ENCODE measurements at regions not wholly inside any gene's neighbourhood (a gene's known extent, or its start where the extent isn't known, plus 50 kb on each side); places are given as distances from the start of the nearest gene placed in this dataset.

GRCh38 chr21:16811011-16811410, 701.8 kb upstream of the CXADR start:
- H3K36me3 ChIP-seq (ENCODE audit: control insufficient read depth in 1 of 2, insufficient read depth in 2 of 2, low read length in 2 of 2), result no peaks in the 10 kb centered on the region
- no peak overlapping the region for H3K27ac ChIP-seq (ENCODE audit: low read length)
- no peak overlapping the region for H3K4me3 ChIP-seq (ENCODE audit: low read depth in 1 of 2, low read length in 2 of 2)
- no peaks in the 10 kb centered on the region for H3K27me3 ChIP-seq (ENCODE audit: low read depth, low read length)
- no peaks in the 10 kb centered on the region for H3K4me1 ChIP-seq (ENCODE audit: control insufficient read depth in 1 of 2, insufficient read depth in 2 of 2, low read length in 2 of 2)
- no peaks in the 10 kb centered on the region for H3K9me3 ChIP-seq (ENCODE audit: control insufficient read depth in 1 of 2, low read length in 2 of 2)

GRCh38 chr21:16811970-16812369, 700.9 kb upstream of the CXADR start:
- Histone ChIP-seq H3K4me3 (ENCODE audit: low read depth in 1 of 2, low read length in 2 of 2) (no peak overlapping the region), H3K36me3 (ENCODE audit: control insufficient read depth in 1 of 2, insufficient read depth in 2 of 2, low read length in 2 of 2) (no peaks in the 10 kb centered on the region), H3K4me1 (ENCODE audit: control insufficient read depth in 1 of 2, insufficient read depth in 2 of 2, low read length in 2 of 2) (no peaks in the 10 kb centered on the region), H3K9me3 (ENCODE audit: control insufficient read depth in 1 of 2, low read length in 2 of 2) (no peaks in the 10 kb centered on the region), H3K27me3 (ENCODE audit: low read depth, low read length) (no peaks in the 10 kb centered on the region), H3K27ac (ENCODE audit: low read length) (no peak overlapping the region)

- H3K36me3 ChIP-seq (ENCODE audit: control insufficient read depth in 1 of 2, insufficient read depth in 2 of 2, low read length in 2 of 2), result no peaks in the 10 kb centered on the region
- no peaks in the 10 kb centered on the region for H3K4me1 ChIP-seq (ENCODE audit: control insufficient read depth in 1 of 2, insufficient read depth in 2 of 2, low read length in 2 of 2)
- no peaks in the 10 kb centered on the region for H3K27me3 ChIP-seq (ENCODE audit: low read depth, low read length)
- H3K27ac ChIP-seq (ENCODE audit: low read length), result no peak overlapping the region
- no peak overlapping the region for H3K4me3 ChIP-seq (ENCODE audit: low read depth in 1 of 2, low read length in 2 of 2)
- H3K9me3 ChIP-seq (ENCODE audit: control insufficient read depth in 1 of 2, low read length in 2 of 2), result no peaks in the 10 kb centered on the region
Measured at GRCh38 chr21:16815243-16815642, 697.6 kb upstream of the CXADR start.

GRCh38 chr21:16821588-16821987, 691.3 kb upstream of the CXADR start:
- Histone ChIP-seq H3K27ac (ENCODE audit: low read length) (no peak overlapping the region), H3K9me3 (ENCODE audit: control insufficient read depth in 1 of 2, low read length in 2 of 2) (no peaks in the 10 kb centered on the region), H3K36me3 (ENCODE audit: control insufficient read depth in 1 of 2, insufficient read depth in 2 of 2, low read length in 2 of 2) (no peaks in the 10 kb centered on the region), H3K4me3 (ENCODE audit: low read depth in 1 of 2, low read length in 2 of 2) (no peak overlapping the region), H3K27me3 (ENCODE audit: low read depth, low read length) (no peaks in the 10 kb centered on the region), H3K4me1 (ENCODE audit: control insufficient read depth in 1 of 2, insufficient read depth in 2 of 2, low read length in 2 of 2) (no peaks in the 10 kb centered on the region)

- H3K36me3 ChIP-seq (ENCODE audit: control insufficient read depth in 1 of 2, insufficient read depth in 2 of 2, low read length in 2 of 2), result no peaks in the 10 kb centered on the region
- no peaks in the 10 kb centered on the region for H3K4me1 ChIP-seq (ENCODE audit: control insufficient read depth in 1 of 2, insufficient read depth in 2 of 2, low read length in 2 of 2)
- no peak overlapping the region for H3K4me3 ChIP-seq (ENCODE audit: low read depth in 1 of 2, low read length in 2 of 2)
- H3K27ac ChIP-seq (ENCODE audit: low read length), result no peak overlapping the region
- no peaks in the 10 kb centered on the region for H3K9me3 ChIP-seq (ENCODE audit: control insufficient read depth in 1 of 2, low read length in 2 of 2)
- H3K27me3 ChIP-seq (ENCODE audit: low read depth, low read length), result no peaks in the 10 kb centered on the region
Measured at GRCh38 chr21:16829532-16829931, 683.3 kb upstream of the CXADR start.

- H3K9me3 ChIP-seq (ENCODE audit: control insufficient read depth in 1 of 2, low read length in 2 of 2), result no peaks in the 10 kb centered on the region
- no peaks in the 10 kb centered on the region for H3K27me3 ChIP-seq (ENCODE audit: low read depth, low read length)
- H3K27ac ChIP-seq (ENCODE audit: low read length), result no peak overlapping the region
- no peaks in the 10 kb centered on the region for H3K36me3 ChIP-seq (ENCODE audit: control insufficient read depth in 1 of 2, insufficient read depth in 2 of 2, low read length in 2 of 2)
- peaks cover 0 to 5% of the 10 kb centered on the region in 2 donors for H3K4me1 ChIP-seq (ENCODE audit: control insufficient read depth in 1 of 2, insufficient read depth in 2 of 2, low read length in 2 of 2)
- no peak overlapping the region for H3K4me3 ChIP-seq (ENCODE audit: low read depth in 1 of 2, low read length in 2 of 2)
Measured at GRCh38 chr21:16832791-16833190, 680.1 kb upstream of the CXADR start.

- Histone ChIP-seq H3K4me3 (ENCODE audit: low read depth in 1 of 2, low read length in 2 of 2) (no peak overlapping the region), H3K27me3 (ENCODE audit: low read depth, low read length) (no peaks in the 10 kb centered on the region), H3K4me1 (ENCODE audit: control insufficient read depth in 1 of 2, insufficient read depth in 2 of 2, low read length in 2 of 2) (peaks cover 0 to 11% of the 10 kb centered on the region in 2 donors), H3K27ac (ENCODE audit: low read length) (no peak overlapping the region), H3K36me3 (ENCODE audit: control insufficient read depth in 1 of 2, insufficient read depth in 2 of 2, low read length in 2 of 2) (no peaks in the 10 kb centered on the region), H3K9me3 (ENCODE audit: control insufficient read depth in 1 of 2, low read length in 2 of 2) (no peaks in the 10 kb centered on the region)
Measured at GRCh38 chr21:16834791-16835190, 678.1 kb upstream of the CXADR start.

- Histone ChIP-seq H3K4me1 (ENCODE audit: control insufficient read depth in 1 of 2, insufficient read depth in 2 of 2, low read length in 2 of 2) (peaks cover 0 to 15% of the 10 kb centered on the region in 2 donors), H3K27ac (ENCODE audit: low read length) (no peak overlapping the region)
Measured at GRCh38 chr21:16837321-16837720, 675.5 kb upstream of the CXADR start.

GRCh38 chr21:16837721-16838120, 675.1 kb upstream of the CXADR start:
- H3K9me3 ChIP-seq (ENCODE audit: control insufficient read depth in 1 of 2, low read length in 2 of 2), result no peaks in the 10 kb centered on the region
- H3K27me3 ChIP-seq (ENCODE audit: low read depth, low read length), result no peaks in the 10 kb centered on the region
- H3K4me3 ChIP-seq (ENCODE audit: low read depth in 1 of 2, low read length in 2 of 2), result no peak overlapping the region
- H3K4me1 ChIP-seq (ENCODE audit: control insufficient read depth in 1 of 2, insufficient read depth in 2 of 2, low read length in 2 of 2), result peaks cover 0 to 15% of the 10 kb centered on the region in 2 donors
- no peaks in the 10 kb centered on the region for H3K36me3 ChIP-seq (ENCODE audit: control insufficient read depth in 1 of 2, insufficient read depth in 2 of 2, low read length in 2 of 2)
- H3K27ac ChIP-seq (ENCODE audit: low read length), result no peak overlapping the region

More at GRCh38 chr21:16837321-16837720, 675.5 kb upstream of the CXADR start:
- Histone ChIP-seq H3K27me3 (ENCODE audit: low read depth, low read length) (no peaks in the 10 kb centered on the region), H3K4me3 (ENCODE audit: low read depth in 1 of 2, low read length in 2 of 2) (no peak overlapping the region), H3K36me3 (ENCODE audit: control insufficient read depth in 1 of 2, insufficient read depth in 2 of 2, low read length in 2 of 2) (no peaks in the 10 kb centered on the region), H3K9me3 (ENCODE audit: control insufficient read depth in 1 of 2, low read length in 2 of 2) (no peaks in the 10 kb centered on the region)

- Histone ChIP-seq H3K36me3 (ENCODE audit: control insufficient read depth in 1 of 2, insufficient read depth in 2 of 2, low read length in 2 of 2) (no peaks in the 10 kb centered on the region), H3K4me3 (ENCODE audit: low read depth in 1 of 2, low read length in 2 of 2) (no peak overlapping the region), H3K4me1 (ENCODE audit: control insufficient read depth in 1 of 2, insufficient read depth in 2 of 2, low read length in 2 of 2) (peaks cover 0 to 15% of the 10 kb centered on the region in 2 donors), H3K27me3 (ENCODE audit: low read depth, low read length) (no peaks in the 10 kb centered on the region), H3K9me3 (ENCODE audit: control insufficient read depth in 1 of 2, low read length in 2 of 2) (no peaks in the 10 kb centered on the region), H3K27ac (ENCODE audit: low read length) (no peak overlapping the region)
Measured at GRCh38 chr21:16838331-16838730, 674.5 kb upstream of the CXADR start.

GRCh38 chr21:16840538-16840937, 672.3 kb upstream of the CXADR start:
- Histone ChIP-seq H3K27me3 (ENCODE audit: low read depth, low read length) (no peaks in the 10 kb centered on the region), H3K36me3 (ENCODE audit: control insufficient read depth in 1 of 2, insufficient read depth in 2 of 2, low read length in 2 of 2) (no peaks in the 10 kb centered on the region), H3K4me1 (ENCODE audit: control insufficient read depth in 1 of 2, insufficient read depth in 2 of 2, low read length in 2 of 2) (peaks cover 0 to 15% of the 10 kb centered on the region in 2 donors), H3K9me3 (ENCODE audit: control insufficient read depth in 1 of 2, low read length in 2 of 2) (no peaks in the 10 kb centered on the region), H3K4me3 (ENCODE audit: low read depth in 1 of 2, low read length in 2 of 2) (no peak overlapping the region), H3K27ac (ENCODE audit: low read length) (no peak overlapping the region)

GRCh38 chr21:16841975-16842695, 670.7 kb upstream of the CXADR start:
- Histone ChIP-seq H3K4me1 (ENCODE audit: control insufficient read depth in 1 of 2, insufficient read depth in 2 of 2, low read length in 2 of 2) (peaks cover 0 to 15% of the 10 kb centered on the region in 2 donors), H3K27me3 (ENCODE audit: low read depth, low read length) (no peaks in the 10 kb centered on the region), H3K4me3 (ENCODE audit: low read depth in 1 of 2, low read length in 2 of 2) (no peak overlapping the region), H3K27ac (ENCODE audit: low read length) (no peak overlapping the region), H3K36me3 (ENCODE audit: control insufficient read depth in 1 of 2, insufficient read depth in 2 of 2, low read length in 2 of 2) (no peaks in the 10 kb centered on the region), H3K9me3 (ENCODE audit: control insufficient read depth in 1 of 2, low read length in 2 of 2) (no peaks in the 10 kb centered on the region)

Measured in muscle layer of duodenum (tissue), 2 donors.